SK-N-MC (cell line): ENCODE measurements at regions not wholly inside any gene's neighbourhood (a gene's known extent, or its start where the extent isn't known, plus 50 kb on each side); places are given as distances from the start of the nearest gene placed in this dataset.

Source experiments
- DNase-seq: peaks from one replicate; pipeline ENCODE4 v3.0.0-alpha.2; 2011; ENCODE audit warnings: low read depth, low spot score
- H3K27ac ChIP-seq: fragments of 200-600 bp; sonication (generic); 2 replicates; pipeline ENCODE4 v1.5.1; 2016; ENCODE audit warnings: mixed run types
- H3K36me3 ChIP-seq: fragments of 200-600 bp; sonication (generic); 2 replicates; pipeline ENCODE4 v1.6.1; 2017; ENCODE audit warnings: antibody characterized with exemption, low read length, mixed read lengths; ENCODE audit not compliant: insufficient read depth
- H3K4me3 ChIP-seq: fragments of 200-600 bp; sonication (generic); 2 replicates; pipeline ENCODE4 v1.5.1; 2016
- H3K9ac ChIP-seq: fragments of 200-600 bp; sonication (generic); 2 replicates; pipeline ENCODE4 v1.8.0; 2017; ENCODE audit warnings: mixed run types, mixed read lengths; ENCODE audit not compliant: insufficient read length
- H3K9me3 ChIP-seq: fragments of 200-600 bp; sonication (generic); 2 replicates; pipeline ENCODE4 v1.6.1; 2017; ENCODE audit warnings: low read depth, mild to moderate bottlenecking, antibody characterized with exemption, low read length, moderate library complexity, mixed read lengths
- EZH2 ChIP-seq: fragments of 200-600 bp; sonication (generic); IDR thresholded peaks from one replicate; pipeline ENCODE4 v1.6.1; 2017; ENCODE audit warnings: antibody characterized with exemption
- FOXP2 ChIP-seq: optimal IDR thresholded peaks from 2 replicates; pipeline ENCODE3; 2011; ENCODE audit warnings: mild to moderate bottlenecking, moderate library complexity; ENCODE audit not compliant: insufficient read depth; ENCODE audit errors: extremely low read length, control extremely low read depth
- POLR2AphosphoS5 ChIP-seq: IDR thresholded peaks from 2 replicates; pipeline ENCODE4 v1.6.1; 2012; ENCODE audit warnings: mild to moderate bottlenecking, low read depth, low read length, borderline replicate concordance

- Histone ChIP-seq H3K27ac (no peak overlapping the region), H3K36me3 (no peaks in the 10 kb centered on the region), H3K4me3 (no peak overlapping the region), H3K9me3 (no peaks in the 10 kb centered on the region), H3K9ac (no peak overlapping the region)
- no peak for DNase-seq
- TF ChIP-seq EZH2 (no peak), FOXP2 (no peak), POLR2AphosphoS5 (no peak)
Observed at GRCh38 chr2:19062370-19062769, 296.1 kb downstream of the OSR1 start.

- no peak overlapping the region for H3K27ac ChIP-seq
- no peak for TF ChIP-seq POLR2AphosphoS5
- TF ChIP-seq FOXP2, result no peak
- no peak for TF ChIP-seq EZH2
- no peaks in the 10 kb centered on the region for H3K9me3 ChIP-seq
- no peak overlapping the region for H3K4me3 ChIP-seq
- no peak overlapping the region for H3K9ac ChIP-seq
- no peak for DNase-seq
- no peaks in the 10 kb centered on the region for H3K36me3 ChIP-seq
Observed at GRCh38 chr2:19059076-19059475, 299.3 kb downstream of the OSR1 start.

- Histone ChIP-seq H3K9ac (no peak overlapping the region), H3K9me3 (no peaks in the 10 kb centered on the region), H3K27ac (no peak overlapping the region), H3K4me3 (no peak overlapping the region), H3K36me3 (no peaks in the 10 kb centered on the region)
- no peak for DNase-seq
- TF ChIP-seq FOXP2, result no peak
- TF ChIP-seq POLR2AphosphoS5, result no peak
- no peak for TF ChIP-seq EZH2
Observed at GRCh38 chr2:19051203-19051831, 307.1 kb downstream of the OSR1 start.

- Histone ChIP-seq H3K4me3 (no peak overlapping the region), H3K36me3 (no peaks in the 10 kb centered on the region), H3K27ac (no peak overlapping the region), H3K9ac (no peak overlapping the region), H3K9me3 (no peaks in the 10 kb centered on the region; the same call in 1 of the 2 replicates)
- TF ChIP-seq FOXP2 (no peak), POLR2AphosphoS5 (no peak), EZH2 (no peak)
- DNase-seq, result no peak
Observed at GRCh38 chr2:19050354-19050753, 308.1 kb downstream of the OSR1 start.

GRCh38 chr2:19048593-19049266, 309.7 kb downstream of the OSR1 start:
- DNase-seq, result no peak
- TF ChIP-seq POLR2AphosphoS5, result no peak

GRCh38 chr2:19046986-19047780, 311.2 kb downstream of the OSR1 start:
- no peak overlapping the region for H3K27ac ChIP-seq
- no peak for DNase-seq
- H3K4me3 ChIP-seq, result no peak overlapping the region
- H3K36me3 ChIP-seq, result no peaks in the 10 kb centered on the region
- no peak overlapping the region for H3K9ac ChIP-seq
- TF ChIP-seq FOXP2, result no peak
- no peak for TF ChIP-seq POLR2AphosphoS5
- TF ChIP-seq EZH2, result no peak
- no peaks in the 10 kb centered on the region; the same call in 1 of the 2 replicates for H3K9me3 ChIP-seq

More at GRCh38 chr2:19048593-19049266, 309.7 kb downstream of the OSR1 start:
- no peak overlapping the region for H3K4me3 ChIP-seq
- no peaks in the 10 kb centered on the region for H3K36me3 ChIP-seq
- no peaks in the 10 kb centered on the region; the same call in 1 of the 2 replicates for H3K9me3 ChIP-seq
- H3K27ac ChIP-seq, result no peak overlapping the region
- H3K9ac ChIP-seq, result no peak overlapping the region

- TF ChIP-seq FOXP2 (no peak), EZH2 (no peak), POLR2AphosphoS5 (no peak)
- DNase-seq, result no peak
- Histone ChIP-seq H3K27ac (no peak overlapping the region), H3K9me3 (no peaks in the 10 kb centered on the region; the same call in 1 of the 2 replicates), H3K36me3 (no peaks in the 10 kb centered on the region), H3K9ac (no peak overlapping the region), H3K4me3 (no peak overlapping the region)
Observed at GRCh38 chr2:19045151-19045550, 313.3 kb downstream of the OSR1 start.

GRCh38 chr2:19043893-19044292, 314.5 kb downstream of the OSR1 start:
- no peaks in the 10 kb centered on the region; the same call in 1 of the 2 replicates for H3K9me3 ChIP-seq
- H3K27ac ChIP-seq, result no peak overlapping the region
- no peak overlapping the region for H3K4me3 ChIP-seq
- H3K36me3 ChIP-seq, result no peaks in the 10 kb centered on the region
- DNase-seq, result no peak
- H3K9ac ChIP-seq, result no peak overlapping the region
- TF ChIP-seq EZH2 (no peak), FOXP2 (no peak), POLR2AphosphoS5 (no peak)
